ENCODE measurements at regions not wholly inside any gene's neighbourhood (a gene's known extent, or its start where the extent isn't known, plus 50 kb on each side); places are given as distances from the start of the nearest gene placed in this dataset.
"Not testable (repeated sequence)": the region's sequence is repeated elsewhere in the genome, so short reads cannot be mapped to it uniquely, and the experiment has no call there.

GRCh38 chr6:115540077-115540869 lies 520.4 kb downstream of the FRK start:
- DNase-seq = no peak

DNA sequence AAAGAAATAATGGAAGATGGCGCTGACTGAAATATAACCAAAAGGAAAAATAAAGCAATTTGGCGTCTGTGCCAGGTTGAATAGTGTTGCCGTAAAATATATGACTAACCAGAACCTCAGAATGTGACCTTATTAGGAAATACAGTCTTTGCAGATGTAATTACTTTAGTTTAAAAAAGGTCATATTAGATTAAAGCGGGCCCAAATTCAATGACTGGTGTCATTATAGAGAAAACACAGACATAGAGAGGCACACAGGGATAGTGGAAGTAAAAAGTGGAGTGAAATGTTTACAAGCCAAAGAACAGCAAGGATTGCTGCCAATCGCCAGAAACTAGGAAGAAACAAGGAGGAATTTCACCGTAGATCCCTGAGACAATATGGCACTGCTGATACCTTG lies 521.2 kb downstream of the FRK start:
- no peak for DNase-seq

DNA sequence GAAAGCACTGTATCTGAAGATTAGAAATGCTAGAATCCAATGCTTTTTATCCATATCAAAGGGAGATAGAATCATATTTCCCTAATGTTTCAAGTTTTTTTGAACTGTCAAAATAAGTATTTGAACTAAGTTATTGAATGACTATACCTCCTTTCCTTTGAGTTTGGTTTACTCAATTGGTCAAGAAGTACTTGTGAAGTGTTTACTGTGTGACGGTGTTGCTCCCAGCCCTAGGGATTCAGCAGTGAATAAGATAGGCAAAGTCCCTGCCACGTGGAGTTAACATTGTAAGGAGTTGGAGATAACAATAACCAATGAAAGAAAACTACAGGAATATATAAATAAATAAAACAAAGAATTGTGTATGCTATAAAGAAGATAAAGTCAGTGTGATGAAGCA lies 535.9 kb downstream of the FRK start:
- no peak for DNase-seq

DNA sequence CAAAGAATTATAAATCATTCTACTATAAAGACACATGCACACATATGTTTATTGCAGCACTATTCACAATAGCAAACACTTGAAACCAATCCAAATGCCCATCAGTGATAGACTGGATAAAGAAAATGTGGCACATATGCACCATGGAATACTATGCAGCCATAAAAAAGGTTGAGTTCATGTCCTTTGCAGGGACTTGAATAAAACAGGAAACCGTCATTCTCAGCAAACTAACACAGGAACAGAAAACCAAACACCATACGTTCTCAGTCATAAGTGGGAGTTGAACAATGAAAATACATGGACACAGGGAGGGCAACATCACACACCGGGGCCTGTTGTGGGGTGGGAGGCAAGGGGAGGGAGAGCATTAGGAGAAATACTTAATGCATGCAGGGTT lies 538.9 kb downstream of the FRK start:
- DNase-seq = not testable (repeated sequence)

DNA sequence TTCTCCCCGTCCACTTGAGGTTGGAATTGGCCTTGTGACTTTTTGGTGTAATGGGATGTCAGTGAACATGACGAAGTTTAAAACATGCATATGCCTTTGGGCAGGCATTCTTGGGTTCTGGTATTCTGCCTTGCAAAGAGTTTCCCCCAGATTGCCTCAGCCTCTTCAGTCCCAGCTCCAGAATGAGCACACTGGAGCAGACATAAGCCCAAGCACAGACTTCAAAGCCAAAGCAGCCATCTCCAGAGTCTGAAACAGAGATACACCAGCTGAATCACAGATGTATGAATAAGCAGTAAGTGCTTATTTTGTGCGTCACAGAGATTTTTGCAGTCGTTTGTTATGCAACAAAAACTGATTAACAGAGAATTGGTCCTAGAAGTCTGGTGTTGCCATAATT lies 546.0 kb downstream of the FRK start:
- no peak for DNase-seq

GRCh38 chr6:115512923-115513322 lies 547.8 kb downstream of the FRK start:
- DNase-seq = no peak

GRCh38 chr6:115511771-115512170 lies 548.9 kb downstream of the FRK start:
- DNase-seq = no peak

GRCh38 chr6:115502432-115502831 lies 558.3 kb downstream of the FRK start:
- DNase-seq = not testable (repeated sequence)

DNA sequence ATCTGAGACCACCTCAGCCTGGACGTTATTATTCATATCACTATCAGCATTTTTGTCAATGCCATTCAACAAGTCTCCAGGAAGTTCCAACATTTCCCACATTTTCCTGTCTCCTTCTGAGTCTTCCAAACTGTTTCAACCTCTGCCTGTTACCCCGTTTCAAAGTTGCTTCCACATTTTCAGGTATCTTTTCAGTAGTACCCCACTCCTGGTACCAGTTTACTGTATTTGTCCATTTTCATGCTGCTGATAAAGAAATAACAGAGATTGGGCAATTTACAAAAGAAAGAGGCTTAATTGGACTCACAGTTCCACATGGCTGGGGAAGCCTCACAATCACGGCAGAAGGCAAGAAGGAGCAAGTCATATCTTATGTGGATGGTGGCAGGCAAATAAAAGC lies 565.5 kb downstream of the FRK start:
- no peak for DNase-seq

GRCh38 chr6:115487331-115487730 lies 573.4 kb downstream of the FRK start:
- DNase-seq = no peak

DNA sequence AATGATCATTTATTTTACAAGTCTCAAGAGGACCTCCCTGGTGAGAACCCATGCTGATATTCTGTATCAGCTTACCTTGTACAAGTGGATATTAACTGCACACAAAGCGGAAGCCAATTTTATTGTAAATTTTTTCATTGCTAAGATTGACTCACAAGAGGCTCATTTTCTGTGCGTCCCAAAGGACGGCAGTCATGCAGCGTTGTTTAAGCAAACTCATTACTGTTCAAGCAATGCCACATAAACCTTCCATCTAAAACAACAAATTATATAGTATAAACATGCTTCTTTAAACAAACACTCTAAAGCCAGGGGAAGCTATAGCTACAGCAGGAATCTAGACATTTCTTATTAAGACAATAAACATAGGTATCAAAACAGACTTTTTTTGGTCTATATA lies 575.3 kb downstream of the FRK start:
- no peak for DNase-seq

DNA sequence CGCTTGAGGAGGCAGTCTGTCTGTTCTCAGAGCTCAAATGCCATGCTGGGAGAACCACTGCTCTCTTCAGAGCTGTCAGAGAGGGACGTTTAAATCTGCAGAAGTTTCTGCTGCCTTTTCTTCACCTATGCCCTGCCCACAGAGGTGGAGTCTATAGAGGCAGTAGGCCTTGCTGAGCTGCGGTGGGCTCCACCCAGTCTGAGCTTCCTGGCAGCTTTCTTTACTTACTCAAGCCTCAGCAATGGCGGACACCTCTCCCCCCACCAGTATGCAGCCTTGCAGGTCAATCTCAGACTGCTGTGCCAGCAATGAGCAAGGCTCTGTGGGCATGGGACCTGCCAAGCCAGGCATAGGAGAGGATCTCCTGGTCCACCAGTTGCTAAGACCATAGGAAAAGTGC lies 580.1 kb downstream of the FRK start:
- DNase-seq = not testable (repeated sequence)

DNA sequence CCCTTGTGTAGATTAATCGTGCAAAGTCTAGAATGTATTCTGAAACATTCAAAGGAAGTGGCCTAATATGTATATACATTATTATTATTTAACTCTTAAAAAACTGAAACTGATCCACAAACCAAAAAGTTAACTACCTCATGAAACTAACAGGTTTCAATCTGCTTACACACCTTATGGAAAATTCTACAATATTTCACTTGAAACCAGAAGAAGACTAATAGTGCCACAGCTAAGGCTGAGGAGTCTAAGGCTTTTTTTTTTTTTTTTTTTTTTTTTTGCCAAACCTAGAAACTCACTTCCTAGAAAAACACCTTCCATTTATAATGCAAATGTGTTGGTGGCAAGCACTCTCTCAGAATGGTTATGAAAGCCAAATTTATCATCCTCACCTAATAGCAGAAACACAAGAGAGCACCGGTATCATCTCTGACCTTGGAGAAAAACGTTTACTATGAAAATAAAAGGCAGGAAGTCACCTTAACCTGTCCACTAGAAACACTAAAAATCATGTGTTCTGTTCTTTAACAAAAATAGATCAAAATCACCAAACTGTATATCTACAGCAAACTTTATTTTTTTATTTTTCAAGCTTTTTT lies 586.1 kb downstream of the FRK start:
- no peak for DNase-seq

- no peak for DNase-seq
These were observed 592.3 kb downstream of the FRK start for GRCh38 chr6:115468272-115469005.

DNA sequence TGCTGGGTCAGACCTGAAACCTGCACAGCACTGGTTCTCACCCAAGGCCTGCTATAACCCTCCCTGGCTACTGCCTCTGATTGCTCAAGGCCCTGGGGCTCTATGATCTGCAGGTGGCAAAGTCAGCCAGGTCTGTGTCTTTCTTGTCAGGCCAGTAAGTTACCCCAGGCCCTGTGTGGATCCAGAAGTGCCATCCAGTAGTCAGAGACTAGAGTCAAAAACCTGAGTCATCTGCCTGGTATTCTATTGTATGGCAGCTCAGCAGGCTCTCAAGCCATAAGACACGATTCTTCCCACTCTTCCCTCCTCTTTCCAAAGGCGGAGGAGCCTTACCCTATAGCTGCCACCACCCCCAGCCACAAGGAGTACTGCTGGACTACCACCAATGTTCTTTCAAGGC lies 593.0 kb downstream of the FRK start:
- DNase-seq = no peak

- DNase-seq = no peak
These were observed 599.8 kb downstream of the FRK start for GRCh38 chr6:115460913-115461312.

- DNase-seq = no peak
These were observed 603.8 kb downstream of the FRK start for GRCh38 chr6:115456848-115457247.

DNA sequence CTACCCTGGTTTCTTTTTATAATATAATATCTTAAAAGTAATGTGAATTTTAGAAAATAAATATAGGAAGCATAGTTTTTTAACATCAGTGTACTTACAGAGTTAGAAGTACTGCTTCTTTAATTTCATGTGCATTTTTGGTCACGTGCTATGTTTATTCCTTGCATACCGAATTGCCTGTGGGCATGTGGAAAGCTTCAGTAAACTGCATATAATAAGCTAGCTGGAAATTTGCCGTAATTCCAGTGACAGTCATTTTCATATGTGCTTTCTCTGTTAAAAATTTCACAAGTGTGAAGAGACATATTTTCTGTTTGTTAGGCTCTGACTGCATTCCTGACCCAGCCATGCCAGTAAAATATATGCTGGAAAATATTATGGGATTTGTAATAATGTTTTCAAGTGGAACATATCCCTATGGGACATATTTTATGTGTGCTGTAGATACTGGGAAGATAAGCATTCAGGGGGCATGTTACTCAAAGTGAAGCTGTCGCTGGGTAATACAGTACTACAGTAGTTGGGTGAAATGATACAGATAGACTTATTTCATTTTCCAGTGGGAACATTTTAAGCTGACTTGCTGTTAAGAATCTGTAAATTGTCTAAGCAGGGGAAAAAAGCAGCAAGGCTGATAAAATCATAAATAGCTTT lies 616.7 kb downstream of the FRK start:
- DNase-seq = no peak

DNA sequence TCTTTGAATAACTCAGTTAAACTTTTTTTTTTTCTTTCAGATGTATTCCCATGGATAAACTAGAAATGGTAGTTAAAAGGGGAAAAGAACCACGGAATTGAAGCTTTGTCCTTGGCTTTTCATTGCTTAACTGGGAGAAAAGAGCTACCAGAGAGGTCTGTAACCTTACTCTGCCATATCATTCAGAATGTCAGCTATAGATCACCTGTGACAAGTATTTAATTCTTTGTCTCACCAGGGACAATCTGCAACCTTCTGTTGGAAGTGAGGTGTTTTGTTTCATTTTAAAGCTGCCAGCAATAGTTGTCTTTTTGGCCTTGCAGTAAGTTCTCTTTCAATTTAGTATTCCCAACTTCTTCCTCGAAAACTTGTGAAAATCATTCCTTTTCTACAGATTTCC lies 618.4 kb downstream of the FRK start:
- no peak for DNase-seq

DNA sequence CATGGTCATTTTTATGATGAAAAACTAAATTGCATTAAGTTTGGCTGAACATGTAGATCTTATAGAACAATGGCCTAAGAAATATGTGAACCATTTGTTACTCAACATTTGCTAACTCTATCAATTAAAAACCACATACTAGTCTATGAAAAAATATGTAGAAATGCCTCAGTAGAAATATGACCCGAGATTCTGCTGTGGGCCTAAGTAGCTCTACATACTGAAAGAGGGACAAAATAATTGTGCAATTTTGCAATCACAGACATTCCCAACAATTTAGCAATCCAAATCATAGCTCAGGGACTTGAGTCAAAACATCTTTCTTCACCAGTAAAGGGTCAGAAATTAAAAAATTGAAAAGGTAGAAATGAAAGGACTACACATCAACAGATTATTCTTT lies 619.0 kb downstream of the FRK start:
- no peak for DNase-seq

GRCh38 chr6:115415378-115415777 lies 645.3 kb downstream of the FRK start:
- DNase-seq = no peak

GRCh38 chr6:115414916-115415315 lies 645.8 kb downstream of the FRK start:
- not testable (repeated sequence) for DNase-seq

GRCh38 chr6:115411756-115412155 lies 648.9 kb downstream of the FRK start:
- DNase-seq = no peak

- no peak for DNase-seq
These were observed 656.2 kb downstream of the FRK start for GRCh38 chr6:115404446-115404845.
